H9 (cell line): ENCODE measurements at regions not wholly inside any gene's neighbourhood (a gene's known extent, or its start where the extent isn't known, plus 50 kb on each side); places are given as distances from the start of the nearest gene placed in this dataset.

Experiments used
- DNase-seq: peaks from one replicate; pipeline ENCODE4 v3.0.0-alpha.2; 2017
- H2AFZ ChIP-seq: one replicate; pipeline ENCODE4 v1.6.1; 2013; ENCODE audit warnings: mild to moderate bottlenecking, low read length, control low read depth, moderate library complexity
- H2AK5ac ChIP-seq: 2 replicates; pipeline ENCODE4 v1.6.1; 2013; ENCODE audit warnings: low read length, control low read depth, mixed read lengths; ENCODE audit not compliant: insufficient read length
- H2BK120ac ChIP-seq: one replicate; pipeline ENCODE4 v1.6.1; 2013; ENCODE audit warnings: low read depth, mild to moderate bottlenecking, low read length, control low read depth, inconsistent platforms; ENCODE audit not compliant: poor library complexity, severe bottlenecking
- H2BK12ac ChIP-seq: 2 replicates; pipeline ENCODE4 v1.6.1; 2013; ENCODE audit warnings: low read length, control low read depth, mixed read lengths, low read depth; ENCODE audit not compliant: insufficient read length
- H2BK15ac ChIP-seq: 2 replicates; pipeline ENCODE4 v1.6.1; 2013; ENCODE audit warnings: low read depth, low read length, control low read depth
- H2BK20ac ChIP-seq: one replicate; pipeline ENCODE4 v1.6.1; 2013; ENCODE audit warnings: low read depth, mild to moderate bottlenecking, low read length, control low read depth, inconsistent platforms; ENCODE audit not compliant: poor library complexity, severe bottlenecking
- H2BK5ac ChIP-seq: 2 replicates; pipeline ENCODE4 v1.6.1; 2013; ENCODE audit warnings: low read length, control low read depth, mixed read lengths; ENCODE audit not compliant: insufficient read length
- H3K14ac ChIP-seq: 2 replicates; pipeline ENCODE4 v1.6.1; 2013; ENCODE audit warnings: low read length, control low read depth; ENCODE audit not compliant: insufficient read depth
- H3K18ac ChIP-seq: 2 replicates; pipeline ENCODE4 v1.6.1; 2013; ENCODE audit warnings: low read depth, mild to moderate bottlenecking, mixed read lengths, low read length, control low read depth; ENCODE audit not compliant: insufficient read length
- H3K23ac ChIP-seq: 2 replicates; pipeline ENCODE4 v1.6.1; 2013; ENCODE audit warnings: low read length, control low read depth, mixed read lengths, low read depth; ENCODE audit not compliant: insufficient read length
- H3K23me2 ChIP-seq: 2 replicates; pipeline ENCODE4 v1.6.1; 2013; ENCODE audit warnings: low read depth, mild to moderate bottlenecking, mixed read lengths, low read length, control low read depth; ENCODE audit not compliant: insufficient read length, poor library complexity, severe bottlenecking
- H3K27ac ChIP-seq: 2 replicates; pipeline ENCODE4 v1.5.1; 2013; ENCODE audit warnings: low read length, control low read depth, mixed read lengths, low read depth; ENCODE audit not compliant: insufficient read length
- H3K27me3 ChIP-seq: 2 replicates; pipeline ENCODE4 v1.6.1; 2013; ENCODE audit warnings: low read length, control low read depth, inconsistent platforms; ENCODE audit not compliant: insufficient read depth
- H3K4ac ChIP-seq: 2 replicates; pipeline ENCODE4 v1.6.1; 2013; ENCODE audit warnings: low read depth, mild to moderate bottlenecking, control low read depth, inconsistent platforms, low read length, moderate library complexity
- H3K4me1 ChIP-seq: 2 replicates; pipeline ENCODE4 v1.6.1; 2013; ENCODE audit warnings: low read length, control low read depth, inconsistent platforms; ENCODE audit not compliant: insufficient read depth
- H3K4me2 ChIP-seq: 2 replicates; pipeline ENCODE4 v1.6.1; 2013; ENCODE audit warnings: low read length, control low read depth, mixed read lengths; ENCODE audit not compliant: insufficient read length, insufficient read depth
- H3K56ac ChIP-seq: 2 replicates; pipeline ENCODE4 v1.6.1; 2013; ENCODE audit warnings: low read depth, mild to moderate bottlenecking, mixed read lengths, low read length, control low read depth; ENCODE audit not compliant: insufficient read length
- H3K79me1 ChIP-seq: 2 replicates; pipeline ENCODE4 v1.6.1; 2013; ENCODE audit warnings: low read depth, mild to moderate bottlenecking, moderate library complexity, low read length, control low read depth, inconsistent platforms; ENCODE audit not compliant: insufficient read depth, poor library complexity, severe bottlenecking
- H3K79me2 ChIP-seq: 2 replicates; pipeline ENCODE4 v1.6.1; 2013; ENCODE audit warnings: low read length, control low read depth, inconsistent platforms; ENCODE audit not compliant: insufficient read depth
- H3K9ac ChIP-seq: 2 replicates; pipeline ENCODE4 v1.6.1; 2013; ENCODE audit warnings: low read length, control low read depth, mixed read lengths; ENCODE audit not compliant: insufficient read length; ENCODE audit errors: extremely low read depth
- H3K9me3 ChIP-seq: one replicate; pipeline ENCODE4 v1.6.1; 2013; ENCODE audit warnings: low read depth, low read length, inconsistent platforms; ENCODE audit not compliant: control insufficient read depth
- H3T11ph ChIP-seq: one replicate; pipeline ENCODE4 v1.6.1; 2013; ENCODE audit warnings: mild to moderate bottlenecking, low read length, control low read depth, inconsistent platforms
- H4K20me1 ChIP-seq: one replicate; pipeline ENCODE4 v1.6.1; 2013; ENCODE audit not compliant: control insufficient read depth, insufficient read length, insufficient read depth
- H4K5ac ChIP-seq: 2 replicates; pipeline ENCODE4 v1.6.1; 2013; ENCODE audit warnings: low read depth, mild to moderate bottlenecking, mixed read lengths, low read length, control low read depth; ENCODE audit not compliant: insufficient read length
- H4K8ac ChIP-seq: replicated peaks from 2 replicates; pipeline ENCODE4 v1.6.1; 2013; ENCODE audit warnings: low read length, control low read depth, mixed read lengths, low read depth; ENCODE audit not compliant: insufficient read length
- H4K91ac ChIP-seq: 2 replicates; pipeline ENCODE4 v1.6.1; 2013; ENCODE audit warnings: low read depth, mild to moderate bottlenecking, moderate library complexity, mixed read lengths, low read length, control low read depth; ENCODE audit not compliant: insufficient read length
- H3K27ac Mint-ChIP-seq, 3 experiments: 2 replicates in 2 of 3; 3 replicates in 1 of 3; pipeline ENCODE4 v1.8.0; 2020 to 2021; ENCODE audit warnings: mixed read lengths in 3 of 3, mild to moderate bottlenecking in 1 of 3, moderate library complexity in 1 of 3
- H3K27me3 Mint-ChIP-seq: 2 replicates; pipeline ENCODE4 v1.8.0; 2021; ENCODE audit warnings: low read depth, mild to moderate bottlenecking, moderate library complexity, mixed read lengths
- H3K36me3 Mint-ChIP-seq, 3 experiments: 2 replicates in 2 of 3; 3 replicates in 1 of 3; pipeline ENCODE4 v1.8.0; 2020 to 2021; ENCODE audit warnings: low read depth in 3 of 3, mixed read lengths in 3 of 3; ENCODE audit not compliant: insufficient read depth in 1 of 3
- H3K4me1 Mint-ChIP-seq, 2 experiments: 2 replicates each; pipeline ENCODE4 v1.8.0; 2020; ENCODE audit warnings: mixed read lengths in 2 of 2
- H3K4me3 Mint-ChIP-seq, 2 experiments: 2 replicates in 1 of 2; 3 replicates in 1 of 2; pipeline ENCODE4 v1.8.0; 2020 to 2021; ENCODE audit warnings: mild to moderate bottlenecking in 2 of 2, mixed read lengths in 2 of 2, moderate library complexity in 1 of 2
- H3K9me3 Mint-ChIP-seq, 2 experiments: 2 replicates in 1 of 2; 3 replicates in 1 of 2; pipeline ENCODE4 v1.8.0; 2020; ENCODE audit warnings: mild to moderate bottlenecking in 2 of 2, mixed read lengths in 2 of 2, moderate library complexity in 1 of 2
- WGBS: extraction: QIAGEN DNeasy Blood & Tissue Kit; methylation state at CpG from one replicate; pipeline ENCODE4 v1.1.7; 2013; ENCODE audit warnings: missing lambda C conversion rate, low lambda C conversion rate, mixed read lengths; ENCODE audit not compliant: insufficient read length; ENCODE audit errors: extremely low coverage; 5-methylcytosine and 5-hydroxymethylcytosine counted together
- TF ChIP-seq, protein P1 (sequence below): fragments of 200-600 bp; sonication (generic); conservative IDR thresholded peaks from 3 replicates; pipeline ENCODE4 v1.8.0; 2021; ENCODE audit warnings: antibody characterized with exemption, mild to moderate bottlenecking

DNA sequence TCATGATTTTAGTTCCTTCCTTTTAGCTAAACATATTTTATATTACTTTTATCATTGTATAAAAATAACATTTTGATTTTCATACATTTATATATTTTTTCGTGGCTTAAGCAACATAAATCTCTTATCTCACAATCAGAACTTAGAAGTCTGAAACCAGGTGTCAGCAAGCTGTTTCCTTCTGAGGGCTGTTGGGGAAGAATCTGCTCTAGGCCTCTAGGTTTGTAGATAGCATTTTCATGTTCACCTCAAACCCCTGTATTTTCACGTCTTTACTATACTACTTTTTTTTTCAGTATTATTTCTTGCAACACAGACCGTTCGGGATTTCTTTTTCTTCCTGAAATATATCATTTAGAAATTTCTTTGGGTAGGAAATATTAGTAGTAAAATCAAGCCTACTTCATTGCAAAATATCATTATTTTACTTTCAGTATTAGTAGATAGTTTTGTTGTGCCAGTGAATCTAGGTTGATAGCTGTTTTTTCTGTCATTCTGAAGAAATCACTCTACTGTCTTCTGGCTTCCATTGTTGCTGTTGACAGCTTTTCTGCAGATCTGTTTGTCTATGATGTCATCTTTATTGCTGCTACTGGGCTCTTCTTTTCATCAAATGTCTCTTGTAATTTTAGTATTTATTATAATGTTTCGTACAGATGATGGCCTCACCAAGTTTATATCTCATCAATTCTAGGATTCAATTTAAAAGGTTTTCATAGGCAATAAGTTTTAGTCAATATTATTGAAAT lies 756.3 kb downstream of the VGLL3 start:
- H2AFZ ChIP-seq, result no peak overlapping the region
- H4K5ac ChIP-seq, result no peak overlapping the region
- no peak overlapping the region for H3K18ac ChIP-seq
- no peaks in the 10 kb centered on the region for H3K79me2 ChIP-seq
- H3K27ac ChIP-seq, result no peak overlapping the region
- H2BK12ac ChIP-seq, result no peak overlapping the region
- H2BK15ac ChIP-seq, result no peak overlapping the region
- Mint-ChIP-seq H3K27ac (peak overlapping the region; percentile 28 to 74 (median 30); a peak in 5 of 7 replicates), H3K36me3 (peaks cover 0 to 8% (median 7%) of the 10 kb centered on the region in 3 experiments; a peak in 6 of 7 replicates), H3K4me3 (no peak overlapping the region), H3K9me3 (peaks cover 4 to 5% of the 10 kb centered on the region in 2 experiments; a peak in 3 of 5 replicates), H3K27me3 (no peaks in the 10 kb centered on the region), H3K4me1 (peaks cover 28 to 33% of the 10 kb centered on the region in 2 experiments)
- no peak overlapping the region for H2AK5ac ChIP-seq
- no peak overlapping the region for H2BK5ac ChIP-seq
- H3K9me3 ChIP-seq, result no peaks in the 10 kb centered on the region
- H3K4me1 ChIP-seq, result no peaks in the 10 kb centered on the region; the same call in 1 of the 2 replicates
- H3K27me3 ChIP-seq, result no peaks in the 10 kb centered on the region
- no peaks in the 10 kb centered on the region for H3K23me2 ChIP-seq
- H2BK20ac ChIP-seq, result no peak overlapping the region
- H4K8ac ChIP-seq, result no peak overlapping the region
- no peak overlapping the region for H2BK120ac ChIP-seq
- TF ChIP-seq, protein P1, sequence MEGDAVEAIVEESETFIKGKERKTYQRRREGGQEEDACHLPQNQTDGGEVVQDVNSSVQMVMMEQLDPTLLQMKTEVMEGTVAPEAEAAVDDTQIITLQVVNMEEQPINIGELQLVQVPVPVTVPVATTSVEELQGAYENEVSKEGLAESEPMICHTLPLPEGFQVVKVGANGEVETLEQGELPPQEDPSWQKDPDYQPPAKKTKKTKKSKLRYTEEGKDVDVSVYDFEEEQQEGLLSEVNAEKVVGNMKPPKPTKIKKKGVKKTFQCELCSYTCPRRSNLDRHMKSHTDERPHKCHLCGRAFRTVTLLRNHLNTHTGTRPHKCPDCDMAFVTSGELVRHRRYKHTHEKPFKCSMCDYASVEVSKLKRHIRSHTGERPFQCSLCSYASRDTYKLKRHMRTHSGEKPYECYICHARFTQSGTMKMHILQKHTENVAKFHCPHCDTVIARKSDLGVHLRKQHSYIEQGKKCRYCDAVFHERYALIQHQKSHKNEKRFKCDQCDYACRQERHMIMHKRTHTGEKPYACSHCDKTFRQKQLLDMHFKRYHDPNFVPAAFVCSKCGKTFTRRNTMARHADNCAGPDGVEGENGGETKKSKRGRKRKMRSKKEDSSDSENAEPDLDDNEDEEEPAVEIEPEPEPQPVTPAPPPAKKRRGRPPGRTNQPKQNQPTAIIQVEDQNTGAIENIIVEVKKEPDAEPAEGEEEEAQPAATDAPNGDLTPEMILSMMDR, result no peak
- H3T11ph ChIP-seq, result no peak overlapping the region
- WGBS, result no CpG with 5 or more reads among the region's 5 CpGs
- no peak overlapping the region for H3K23ac ChIP-seq
- no peak for DNase-seq
- no peak overlapping the region for H3K9ac ChIP-seq
- H4K20me1 ChIP-seq, result no peaks in the 10 kb centered on the region
- H3K14ac ChIP-seq, result no peak overlapping the region
- no peaks in the 10 kb centered on the region for H3K79me1 ChIP-seq
- H3K4ac ChIP-seq, result no peak overlapping the region
- no peak overlapping the region for H3K56ac ChIP-seq
- H4K91ac ChIP-seq, result no peak overlapping the region
- H3K4me2 ChIP-seq, result no peak overlapping the region
